Right lobe of liver (tissue), 6 donors: ENCODE measurements at regions not wholly inside any gene's neighbourhood (a gene's known extent, or its start where the extent isn't known, plus 50 kb on each side); places are given as distances from the start of the nearest gene placed in this dataset.

Source experiments
- ATAC-seq, 4 donors: fragments of 200-7000 bp; cut with Tn5 transposase; one replicate each; pipeline ENCODE4 v1.9.1; 2020; ENCODE audit warnings: mild to moderate bottlenecking in 4 of 4, moderate library complexity in 4 of 4
- DNase-seq, 3 donors: peaks; one replicate each; pipeline ENCODE4 v3.0.0-alpha.2; 2020
- H3K27ac ChIP-seq, 3 donors: fragments of 200-600 bp; one replicate each; pipeline ENCODE4 v1.8.0; 2022
- H3K27me3 ChIP-seq, 2 donors: fragments of 200-600 bp; one replicate each; pipeline ENCODE4 v1.8.0; 2022
- H3K36me3 ChIP-seq, 4 donors: fragments of 200-600 bp; sonication (generic) in 1 of 4; one replicate each; pipeline versions ENCODE4 v1.5.1 to v1.8.0; 2017 to 2022; ENCODE audit warnings: control low read depth in 1 of 4
- H3K4me1 ChIP-seq, 4 donors: fragments of 200-600 bp; sonication (generic) in 1 of 4; one replicate each; pipeline versions ENCODE4 v1.5.1 to v1.8.0; 2017 to 2022; ENCODE audit warnings: control low read depth in 1 of 4
- H3K4me3 ChIP-seq, 3 donors: fragments of 200-600 bp; one replicate each; pipeline ENCODE4 v1.8.0; 2022
- H3K9me3 ChIP-seq, 4 donors: fragments of 200-600 bp; sonication (generic) in 1 of 4; one replicate each; pipeline versions ENCODE4 v1.5.1 to v1.8.0; 2017 to 2022; ENCODE audit warnings: control low read depth in 1 of 4
- CTCF ChIP-seq, 4 donors: fragments of 200-600 bp in 3 of 4; fragments of 450-650 bp in 1 of 4; IDR thresholded peaks; one replicate each; pipeline versions ENCODE4 v1.5.1 to v1.8.0; 2016 to 2022; ENCODE audit warnings: antibody characterized with exemption in 4 of 4, mild to moderate bottlenecking in 2 of 4
- POLR2A ChIP-seq: fragments of 450-650 bp; IDR thresholded peaks from one replicate; pipeline ENCODE4 v1.6.1; 2017; ENCODE audit warnings: antibody characterized with exemption, mild to moderate bottlenecking
- WGBS: methylation state at CpG from one replicate; pipeline ENCODE4 v1.1.6; 2018; ENCODE audit warnings: low coverage, low lambda C conversion rate; ENCODE audit not compliant: insufficient coverage; ENCODE audit errors: missing lambda C conversion rate; 5-methylcytosine and 5-hydroxymethylcytosine counted together
- intact Hi-C, 2 donors: fragments of 100-400 bp; cut with DNase I; formaldehyde crosslinking; loops; one replicate each; pipeline versions ENCODE4 v1.11.2 to v1.14.1; 2022
- donor health status: DM: no; HTN: yes; CAD: no.
- donor health status: DM: no; HTN: no; CAD: no.
- donor health status: DM: no; HTN: no; CAD: no.
- donor health status: DM: no; HTN: yes; CAD: no.
- donor health status: DM: no; HTN: yes; CAD: no.

GRCh38 chr14:66139432-66139831 is 346.7 kb upstream of the CCDC196 start:
- no peaks in the 10 kb centered on the region for H3K9me3 ChIP-seq
- no peaks in the 10 kb centered on the region for H3K27me3 ChIP-seq
- TF ChIP-seq CTCF (IDR thresholded peaks at IDR 0.05), result no peak
- no peak for TF ChIP-seq POLR2A

GRCh38 chr14:66140213-66140918 is 345.8 kb upstream of the CCDC196 start:
- Histone ChIP-seq H3K4me1 (no peaks in the 10 kb centered on the region), H3K36me3 (no peaks in the 10 kb centered on the region), H3K9me3 (no peaks in the 10 kb centered on the region), H3K27ac (no peak overlapping the region), H3K27me3 (no peaks in the 10 kb centered on the region), H3K4me3 (no peak overlapping the region)
- intact Hi-C loops, result no loop called here
- WGBS, result 55% methylated on average over 6 of the region's 6 CpGs
- ATAC-seq (no peak), DNase-seq (no peak)
- no peak for TF ChIP-seq POLR2A
- no peak for TF ChIP-seq CTCF (IDR thresholded peaks at IDR 0.05)

More at GRCh38 chr14:66139432-66139831, 346.7 kb upstream of the CCDC196 start:
- H3K4me3 ChIP-seq, result no peak overlapping the region
- no peak for DNase-seq
- no peak for ATAC-seq
- intact Hi-C loops, result no loop called here
- no peaks in the 10 kb centered on the region for H3K36me3 ChIP-seq
- H3K4me1 ChIP-seq, result no peaks in the 10 kb centered on the region
- no peak overlapping the region for H3K27ac ChIP-seq

- intact Hi-C loops, result no loop called here
- H3K27me3 ChIP-seq, result no peaks in the 10 kb centered on the region
- ATAC-seq, result no peak
- WGBS, result no CpG with 5 or more reads among the region's 3 CpGs
- no peak overlapping the region for H3K4me3 ChIP-seq
- no peak overlapping the region for H3K27ac ChIP-seq
- H3K4me1 ChIP-seq, result no peaks in the 10 kb centered on the region
- H3K9me3 ChIP-seq, result no peaks in the 10 kb centered on the region
- H3K36me3 ChIP-seq, result no peaks in the 10 kb centered on the region
- TF ChIP-seq POLR2A, result no peak
- no peak for TF ChIP-seq CTCF (IDR thresholded peaks at IDR 0.05)
- DNase-seq, result no peak
These were observed 345.2 kb upstream of the CCDC196 start for GRCh38 chr14:66140963-66141362.

- TF ChIP-seq CTCF (IDR thresholded peaks at IDR 0.05) (no peak), POLR2A (no peak)
- H3K9me3 ChIP-seq, result no peaks in the 10 kb centered on the region
- ATAC-seq (peak in 1 of 4 donors; percentile 28), DNase-seq (no peak)
- no peaks in the 10 kb centered on the region for H3K4me1 ChIP-seq
- no peaks in the 10 kb centered on the region for H3K27me3 ChIP-seq
- no peak overlapping the region for H3K4me3 ChIP-seq
- WGBS, result 62% methylated on average over 2 of the region's 2 CpGs
- intact Hi-C loops, result no loop called here
- H3K36me3 ChIP-seq, result no peaks in the 10 kb centered on the region
- H3K27ac ChIP-seq, result no peak overlapping the region
These were observed 344.4 kb upstream of the CCDC196 start for GRCh38 chr14:66141733-66142132.
